ENCODE measurements at regions not wholly inside any gene's neighbourhood (a gene's known extent, or its start where the extent isn't known, plus 50 kb on each side); places are given as distances from the start of the nearest gene placed in this dataset.

DNA sequence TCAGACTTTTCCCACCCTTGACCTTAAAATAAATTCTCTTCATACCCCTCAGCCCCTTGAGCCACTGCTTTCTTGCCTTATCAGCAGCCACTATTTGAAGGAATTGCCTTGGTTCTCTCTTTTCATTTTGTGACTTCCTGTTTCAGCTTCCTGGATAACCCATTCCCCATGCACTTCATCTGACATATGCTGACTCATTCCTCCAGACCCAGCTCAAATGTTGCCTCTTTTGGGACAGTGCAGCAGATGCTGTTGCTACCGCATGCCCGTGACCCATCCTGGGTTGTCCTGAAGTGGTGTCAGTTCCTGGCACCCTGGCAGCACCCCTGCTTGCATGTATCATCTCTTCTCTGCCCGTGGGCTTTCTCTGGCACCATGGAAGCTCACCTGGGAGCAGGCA, 496.1 kb downstream of the PTPRU start:
- POLR2A ChIA-PET = no interaction called here
- no peak for DNase-seq (ENCODE audit: extremely low spot score)
- TF ChIP-seq, protein P1, sequence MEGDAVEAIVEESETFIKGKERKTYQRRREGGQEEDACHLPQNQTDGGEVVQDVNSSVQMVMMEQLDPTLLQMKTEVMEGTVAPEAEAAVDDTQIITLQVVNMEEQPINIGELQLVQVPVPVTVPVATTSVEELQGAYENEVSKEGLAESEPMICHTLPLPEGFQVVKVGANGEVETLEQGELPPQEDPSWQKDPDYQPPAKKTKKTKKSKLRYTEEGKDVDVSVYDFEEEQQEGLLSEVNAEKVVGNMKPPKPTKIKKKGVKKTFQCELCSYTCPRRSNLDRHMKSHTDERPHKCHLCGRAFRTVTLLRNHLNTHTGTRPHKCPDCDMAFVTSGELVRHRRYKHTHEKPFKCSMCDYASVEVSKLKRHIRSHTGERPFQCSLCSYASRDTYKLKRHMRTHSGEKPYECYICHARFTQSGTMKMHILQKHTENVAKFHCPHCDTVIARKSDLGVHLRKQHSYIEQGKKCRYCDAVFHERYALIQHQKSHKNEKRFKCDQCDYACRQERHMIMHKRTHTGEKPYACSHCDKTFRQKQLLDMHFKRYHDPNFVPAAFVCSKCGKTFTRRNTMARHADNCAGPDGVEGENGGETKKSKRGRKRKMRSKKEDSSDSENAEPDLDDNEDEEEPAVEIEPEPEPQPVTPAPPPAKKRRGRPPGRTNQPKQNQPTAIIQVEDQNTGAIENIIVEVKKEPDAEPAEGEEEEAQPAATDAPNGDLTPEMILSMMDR (IDR thresholded peaks at IDR 0.05; ENCODE audit: control extremely low read depth, extremely low read depth, low read depth, missing control alignments) = no peak
- CTCF ChIA-PET = no interaction called here

DNA sequence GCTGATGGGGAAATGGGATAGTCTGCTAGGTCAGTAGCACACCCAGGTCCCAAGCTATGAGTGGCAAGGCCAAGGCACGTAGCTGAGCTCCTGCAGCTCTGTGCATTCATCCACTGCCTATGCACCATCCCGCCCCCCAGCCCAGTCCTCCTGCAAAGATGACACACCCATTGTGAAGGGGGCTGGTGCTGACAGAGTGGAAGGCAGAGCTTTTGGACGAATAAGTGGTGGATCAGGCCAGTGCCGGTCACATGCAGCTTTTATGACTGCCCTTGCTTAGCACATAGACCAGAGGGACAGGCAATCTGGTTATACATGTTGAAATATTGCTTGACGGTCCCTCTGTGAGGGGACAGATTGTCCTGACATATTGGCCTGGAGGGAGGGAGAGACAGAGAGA, 494.3 kb downstream of the PTPRU start:
- DNase-seq (ENCODE audit: extremely low spot score) = no peak
- POLR2A ChIA-PET = interaction anchor here (0.5 kb wide), 1 partner anchor 21 kb away, joined by 7 read pairs; no protein-coding TSS in a partner anchor
- TF ChIP-seq, protein P1 (IDR thresholded peaks at IDR 0.05; ENCODE audit: control extremely low read depth, extremely low read depth, low read depth, missing control alignments) = no peak
- CTCF ChIA-PET = no interaction called here

DNA sequence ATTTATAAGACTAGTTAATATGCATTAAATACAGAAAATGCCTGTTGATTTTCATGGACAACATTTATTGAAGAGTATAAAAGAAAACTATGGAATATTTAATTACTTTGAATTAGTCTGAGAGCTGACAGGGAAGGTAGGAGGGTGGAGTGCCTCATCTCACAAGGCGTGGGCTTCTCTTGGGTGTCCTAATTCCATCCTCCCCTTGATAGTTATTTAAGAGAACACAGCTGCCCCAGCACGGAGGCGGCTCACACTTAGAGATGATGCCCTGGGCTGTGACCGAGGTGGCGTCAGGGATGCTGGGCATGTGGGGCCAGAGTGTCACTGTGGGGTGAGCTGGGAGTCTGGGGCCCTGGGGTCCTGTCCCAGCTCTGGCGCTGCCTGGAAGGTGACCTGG, 493.0 kb downstream of the PTPRU start:
- TF ChIP-seq, protein P1 (IDR thresholded peaks at IDR 0.05; ENCODE audit: control extremely low read depth, extremely low read depth, low read depth, missing control alignments) = no peak
- DNase-seq (ENCODE audit: extremely low spot score) = no peak
- ChIA-PET CTCF (no interaction called here), POLR2A (no interaction called here)

- ChIA-PET POLR2A (no interaction called here), CTCF (no interaction called here)
- TF ChIP-seq, protein P1 (IDR thresholded peaks at IDR 0.05; ENCODE audit: control extremely low read depth, extremely low read depth, low read depth, missing control alignments) = no peak
- DNase-seq (ENCODE audit: extremely low spot score) = no peak
These were observed 492.4 kb downstream of the PTPRU start for GRCh38 chr1:29728703-29729102.

GRCh38 chr1:29725262-29725661, 488.9 kb downstream of the PTPRU start:
- CTCF ChIA-PET = interaction anchor here (1.6 kb wide), 1 partner anchor 21 kb away, joined by 3 read pairs; no protein-coding TSS in a partner anchor
- POLR2A ChIA-PET = no interaction called here
- TF ChIP-seq, protein P1 (IDR thresholded peaks at IDR 0.05; ENCODE audit: control extremely low read depth, extremely low read depth, low read depth, missing control alignments) = no peak

DNA sequence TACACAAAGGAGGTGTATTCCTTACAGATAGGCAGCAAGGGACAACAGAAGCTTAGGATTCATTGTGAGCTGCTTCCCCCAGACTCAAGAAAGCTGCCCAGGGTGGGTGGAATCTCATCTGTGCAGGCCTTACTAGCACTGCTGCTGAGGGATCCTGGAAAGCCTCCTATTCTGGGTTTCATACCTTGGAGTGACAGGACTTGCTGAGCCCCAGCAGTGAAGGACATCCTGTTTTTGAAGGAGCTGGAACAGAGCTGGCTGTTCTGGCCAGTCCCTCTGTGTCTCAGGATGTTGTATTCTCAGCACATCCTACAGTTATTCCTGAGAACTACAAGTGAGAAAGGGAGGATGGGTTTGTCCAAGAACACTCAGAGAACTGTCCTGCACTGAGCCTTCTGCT, 486.3 kb downstream of the PTPRU start:
- DNase-seq (ENCODE audit: extremely low spot score) = no peak
- POLR2A ChIA-PET = no interaction called here
- CTCF ChIA-PET = no interaction called here
- TF ChIP-seq, protein P1 (IDR thresholded peaks at IDR 0.05; ENCODE audit: control extremely low read depth, extremely low read depth, low read depth, missing control alignments) = no peak

More at GRCh38 chr1:29725262-29725661, 488.9 kb downstream of the PTPRU start:
- no peak for DNase-seq (ENCODE audit: extremely low spot score)

DNA sequence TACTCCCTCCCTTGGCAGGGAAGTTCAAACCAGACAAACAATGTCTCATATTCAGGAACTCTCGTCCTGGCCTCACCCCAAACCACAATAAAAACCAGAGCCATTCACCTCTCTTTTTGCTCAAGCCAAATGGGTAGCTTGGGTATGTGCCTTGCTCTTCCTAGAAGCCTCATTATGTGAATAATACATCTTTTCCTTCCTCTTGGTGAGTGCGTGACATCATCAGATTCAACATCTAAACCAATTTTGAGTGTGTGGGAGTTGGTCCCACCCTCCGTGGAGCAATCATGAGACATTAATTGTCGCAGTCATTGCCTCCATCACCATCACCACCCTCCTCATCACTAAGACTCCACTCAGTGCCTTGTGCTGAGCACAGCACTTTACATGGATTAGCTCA, 482.9 kb downstream of the PTPRU start:
- no peak for DNase-seq (ENCODE audit: extremely low spot score)
- POLR2A ChIA-PET = no interaction called here
- TF ChIP-seq, protein P1 (IDR thresholded peaks at IDR 0.05; ENCODE audit: control extremely low read depth, extremely low read depth, low read depth, missing control alignments) = no peak
- CTCF ChIA-PET = no interaction called here

All from GM10248 (cell line).